HEK293 (cell line): ENCODE measurements at regions not wholly inside any gene's neighbourhood (a gene's known extent, or its start where the extent isn't known, plus 50 kb on each side); places are given as distances from the start of the nearest gene placed in this dataset.

Experiments used
- CTCF ChIA-PET: fragments of 350-600 bp; formaldehyde crosslinking; extraction: SDS; loops from one replicate; lab custom pipeline; 2021; ENCODE audit warnings: antibody characterized with exemption; lab: Yijun Ruan, JAX
- POLR2A ChIA-PET: fragments of 300-600 bp; formaldehyde crosslinking; extraction: SDS; loops from one replicate; lab custom pipeline; 2020; ENCODE audit warnings: antibody characterized with exemption, inconsistent platforms; lab: Yijun Ruan, JAX
- H3K27ac ChIP-seq: fragments of 200-500 bp; sonication (Bioruptor generic); 2 replicates; pipeline ENCODE4 v1.5.1; 2014; ENCODE audit warnings: low read depth, low read length, control low read depth, inconsistent platforms; ENCODE audit errors: extremely low read depth
- H3K36me3 ChIP-seq, 2 experiments: fragments of 200-500 bp in 1 of 2; sonication (Bioruptor generic) in 1 of 2; 1 replicate in 1 of 2; 2 replicates in 1 of 2; pipeline ENCODE4 v1.5.1; 2014 to 2017; ENCODE audit warnings: inconsistent platforms in 2 of 2, low read length in 2 of 2; ENCODE audit not compliant: control insufficient read depth in 2 of 2, insufficient read depth in 1 of 2
- H3K4me1 ChIP-seq: fragments of 200-500 bp; sonication (Bioruptor generic); 2 replicates; pipeline ENCODE4 v1.5.1; 2014; ENCODE audit warnings: mild to moderate bottlenecking, low read length, inconsistent platforms; ENCODE audit not compliant: control insufficient read depth, insufficient read depth
- H3K4me3 ChIP-seq: 2 replicates; pipeline ENCODE4 v1.5.1; 2011; ENCODE audit warnings: low read depth, mild to moderate bottlenecking, control low read depth, low read length, moderate library complexity
- H3K9me3 ChIP-seq: fragments of 200-500 bp; sonication (Bioruptor generic); 2 replicates; pipeline ENCODE4 v1.5.1; 2014; ENCODE audit warnings: low read depth, low read length, inconsistent platforms; ENCODE audit not compliant: control insufficient read depth, insufficient read depth
- KLF8 ChIP-seq: fragments of 450-650 bp; formaldehyde crosslinking; IDR thresholded peaks from 2 replicates; pipeline ENCODE4 v1.5.1; 2016; ENCODE audit warnings: missing biosample characterization, missing genetic modification characterization
- PRDM1 ChIP-seq: fragments of 450-650 bp; formaldehyde crosslinking; IDR thresholded peaks from 2 replicates; pipeline ENCODE4; 2016; ENCODE audit warnings: missing biosample characterization, missing genetic modification characterization
- SCRT1 ChIP-seq: fragments of 450-650 bp; formaldehyde crosslinking; IDR thresholded peaks from 2 replicates; pipeline ENCODE4 v1.5.1; 2016; ENCODE audit warnings: missing biosample characterization, missing genetic modification characterization, borderline replicate concordance
- TCF7L2 ChIP-seq: IDR thresholded peaks from 2 replicates; pipeline ENCODE4 v1.6.1; 2011; ENCODE audit warnings: low read depth, mild to moderate bottlenecking, inconsistent platforms, low read length, moderate library complexity, borderline replicate concordance
- TSHZ1 ChIP-seq: fragments of 450-650 bp; formaldehyde crosslinking; IDR thresholded peaks from 2 replicates; pipeline ENCODE4 v1.5.1; 2016; ENCODE audit warnings: missing biosample characterization, missing genetic modification characterization, borderline replicate concordance
- YY1 ChIP-seq: fragments of 450-650 bp; formaldehyde crosslinking; IDR thresholded peaks from 2 replicates; pipeline ENCODE4 v1.5.1; 2018; ENCODE audit warnings: missing biosample characterization, missing genetic modification characterization
- YY2 ChIP-seq: fragments of 450-650 bp; formaldehyde crosslinking; IDR thresholded peaks from 2 replicates; pipeline ENCODE4 v1.5.1; 2016; ENCODE audit warnings: missing biosample characterization, missing genetic modification characterization
- ZBTB10 ChIP-seq: fragments of 450-650 bp; formaldehyde crosslinking; IDR thresholded peaks from 2 replicates; pipeline ENCODE4 v1.5.1; 2016; ENCODE audit warnings: missing biosample characterization, missing genetic modification characterization
- ZBTB49 ChIP-seq: fragments of 450-650 bp; formaldehyde crosslinking; IDR thresholded peaks from 2 replicates; pipeline ENCODE4 v1.5.1; 2016; ENCODE audit warnings: missing biosample characterization, missing genetic modification characterization, low read depth
- ZBTB8A ChIP-seq: fragments of 450-650 bp; formaldehyde crosslinking; IDR thresholded peaks from 2 replicates; pipeline ENCODE4 v1.5.1; 2016; ENCODE audit warnings: missing biosample characterization, missing genetic modification characterization
- ZNF10 ChIP-seq: fragments of 450-650 bp; formaldehyde crosslinking; IDR thresholded peaks from 2 replicates; pipeline ENCODE4 v1.5.1; 2017; ENCODE audit warnings: missing biosample characterization, missing genetic modification characterization
- ZNF121 ChIP-seq: fragments of 450-650 bp; formaldehyde crosslinking; IDR thresholded peaks from 2 replicates; pipeline ENCODE4 v1.5.1; 2016; ENCODE audit warnings: missing biosample characterization, missing genetic modification characterization
- ZNF133 ChIP-seq: fragments of 450-650 bp; formaldehyde crosslinking; IDR thresholded peaks from 2 replicates; pipeline ENCODE4 v1.5.1; 2016; ENCODE audit warnings: missing biosample characterization, missing genetic modification characterization
- ZNF174 ChIP-seq: fragments of 450-650 bp; formaldehyde crosslinking; IDR thresholded peaks from 2 replicates; pipeline ENCODE4 v1.5.0; 2017; ENCODE audit warnings: missing biosample characterization, mild to moderate bottlenecking, missing genetic modification characterization
- ZNF184 ChIP-seq: fragments of 450-650 bp; IDR thresholded peaks from 2 replicates; pipeline ENCODE4 v1.5.1; 2018; ENCODE audit warnings: missing biosample characterization, mild to moderate bottlenecking, missing genetic modification characterization
- ZNF2 ChIP-seq: fragments of 450-650 bp; formaldehyde crosslinking; IDR thresholded peaks from 2 replicates; pipeline ENCODE4 v1.5.1; 2016; ENCODE audit warnings: missing biosample characterization, missing genetic modification characterization
- ZNF211 ChIP-seq: fragments of 450-650 bp; formaldehyde crosslinking; IDR thresholded peaks from 2 replicates; pipeline ENCODE4 v1.5.1; 2016; ENCODE audit warnings: low read depth, missing biosample characterization, missing genetic modification characterization
- ZNF302 ChIP-seq: fragments of 450-650 bp; formaldehyde crosslinking; IDR thresholded peaks from 2 replicates; pipeline ENCODE4 v1.5.1; 2016; ENCODE audit warnings: missing biosample characterization, missing genetic modification characterization, low read depth
- ZNF341 ChIP-seq: fragments of 450-650 bp; formaldehyde crosslinking; IDR thresholded peaks from 2 replicates; pipeline ENCODE4; 2016; ENCODE audit warnings: low read depth, missing biosample characterization, missing genetic modification characterization
- ZNF433 ChIP-seq: fragments of 450-650 bp; formaldehyde crosslinking; IDR thresholded peaks from 2 replicates; pipeline ENCODE4 v1.5.1; 2016; ENCODE audit warnings: missing biosample characterization, missing genetic modification characterization, low read depth
- ZNF560 ChIP-seq: fragments of 450-650 bp; formaldehyde crosslinking; IDR thresholded peaks from 2 replicates; pipeline ENCODE4 v1.5.1; 2017; ENCODE audit warnings: missing biosample characterization, missing genetic modification characterization, borderline replicate concordance
- ZNF623 ChIP-seq: fragments of 450-650 bp; formaldehyde crosslinking; IDR thresholded peaks from 2 replicates; pipeline ENCODE4 v1.5.1; 2016; ENCODE audit warnings: missing biosample characterization, missing genetic modification characterization
- ZNF677 ChIP-seq: fragments of 450-650 bp; IDR thresholded peaks from 2 replicates; pipeline ENCODE4 v1.5.0; 2018; ENCODE audit warnings: missing biosample characterization, mild to moderate bottlenecking, missing genetic modification characterization, moderate library complexity
- ZNF701 ChIP-seq: fragments of 450-650 bp; formaldehyde crosslinking; IDR thresholded peaks from 2 replicates; pipeline ENCODE4 v1.5.1; 2016; ENCODE audit warnings: missing biosample characterization, missing genetic modification characterization
- ZNF76 ChIP-seq: fragments of 450-650 bp; formaldehyde crosslinking; IDR thresholded peaks from 2 replicates; pipeline ENCODE4; 2016; ENCODE audit warnings: low read depth, missing biosample characterization, missing genetic modification characterization, borderline replicate concordance
- ZSCAN16 ChIP-seq: fragments of 450-650 bp; formaldehyde crosslinking; IDR thresholded peaks from 2 replicates; pipeline ENCODE4 v1.5.1; 2016; ENCODE audit warnings: missing biosample characterization, missing genetic modification characterization

GRCh38 chr14:40986655-40987054 is 620.0 kb upstream of the LRFN5 start (continued):
- TF ChIP-seq SCRT1 (tag by site-specific recombination) = no peak
- no peak for TF ChIP-seq ZNF341
- TF ChIP-seq ZSCAN16 (tag by site-specific recombination) = no peak
- TF ChIP-seq TSHZ1 (tag by site-specific recombination) = no peak
- no peak for TF ChIP-seq YY2 (tag by site-specific recombination)
- no peak for TF ChIP-seq YY1 (tag by site-specific recombination)
- TF ChIP-seq ZNF623 (tag by site-specific recombination) = no peak
- TF ChIP-seq ZNF701 (tag by site-specific recombination) = no peak
- TF ChIP-seq ZNF211 (tag by site-specific recombination) = no peak
- TF ChIP-seq ZNF433 (tag by site-specific recombination) = no peak
- TF ChIP-seq ZNF560 = no peak

GRCh38 chr14:40985584-40985983 is 621.1 kb upstream of the LRFN5 start:
- Histone ChIP-seq H3K36me3 (no peaks in the 10 kb centered on the region), H3K4me1 (no peaks in the 10 kb centered on the region), H3K4me3 (no peak overlapping the region), H3K27ac (no peak overlapping the region), H3K9me3 (no peaks in the 10 kb centered on the region)
- TF ChIP-seq PRDM1 (tag by site-specific recombination) (no peak), ZNF121 (tag by site-specific recombination) (no peak), TCF7L2 (no peak), ZNF302 (no peak), ZBTB49 (tag by site-specific recombination) (no peak), YY2 (tag by site-specific recombination) (no peak), ZNF174 (tag by site-specific recombination) (no peak), ZNF133 (tag by site-specific recombination) (no peak), ZNF76 (tag by site-specific recombination) (no peak)
- POLR2A ChIA-PET = no interaction called here
- CTCF ChIA-PET = interaction anchor here (0.7 kb wide), 1 partner anchor 11 kb away, joined by 4 read pairs; no protein-coding TSS in a partner anchor

- ChIA-PET POLR2A (no interaction called here), CTCF (no interaction called here)
- H3K4me1 ChIP-seq = no peaks in the 10 kb centered on the region
- no peaks in the 10 kb centered on the region for H3K9me3 ChIP-seq
- H3K27ac ChIP-seq = no peak overlapping the region
- no peaks in the 10 kb centered on the region for H3K36me3 ChIP-seq
- H3K4me3 ChIP-seq = no peak overlapping the region
- no peak for TF ChIP-seq ZNF10
- TF ChIP-seq ZNF184 (tag by site-specific recombination) = no peak
- no peak for TF ChIP-seq ZNF2 (tag by site-specific recombination)
- TF ChIP-seq ZBTB8A (tag by site-specific recombination) = no peak
- TF ChIP-seq ZBTB10 = no peak
- TF ChIP-seq SCRT1 (tag by site-specific recombination) = no peak
- TF ChIP-seq ZNF677 = no peak
- TF ChIP-seq KLF8 (tag by site-specific recombination) = no peak
- no peak for TF ChIP-seq ZNF433 (tag by site-specific recombination)
Observed at GRCh38 chr14:40983604-40984003, 623.1 kb upstream of the LRFN5 start.
